GM23248 (cell line): ENCODE measurements at regions not wholly inside any gene's neighbourhood (a gene's known extent, or its start where the extent isn't known, plus 50 kb on each side); places are given as distances from the start of the nearest gene placed in this dataset.

Experiments used
- EZH2 ChIP-seq: fragments of 200-600 bp; sonication (generic); IDR thresholded peaks from 2 replicates; pipeline ENCODE4 v1.6.1; 2018; ENCODE audit warnings: antibody characterized with exemption, mild to moderate bottlenecking; ENCODE audit not compliant: insufficient read depth, poor library complexity, severe bottlenecking
- EZH2phosphoT487 ChIP-seq: fragments of 200-600 bp; sonication (generic); IDR thresholded peaks from 2 replicates; pipeline ENCODE4 v1.6.1; 2018; ENCODE audit warnings: antibody characterized with exemption, moderate library complexity, mild to moderate bottlenecking, low read depth; ENCODE audit not compliant: insufficient read depth

DNA sequence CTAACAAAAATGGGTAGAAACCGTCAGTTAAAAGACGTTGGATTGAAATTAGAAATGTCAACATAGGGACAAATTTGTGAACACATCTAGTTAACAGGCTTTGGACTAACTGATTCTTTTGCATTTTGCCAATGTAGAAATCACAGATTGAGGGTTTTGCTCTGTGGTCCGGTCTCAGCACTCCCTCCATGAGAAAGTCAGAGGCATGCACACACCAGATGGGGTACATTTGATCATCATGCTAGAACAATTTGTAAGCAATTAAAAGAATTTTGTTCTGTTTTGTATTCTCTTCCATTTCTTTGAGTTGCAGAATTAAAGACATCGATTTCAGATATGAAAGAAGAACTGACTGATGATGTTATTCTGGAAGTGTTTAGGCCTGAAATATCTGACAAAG, 179.1 kb upstream of the CCDC68 start:
- TF ChIP-seq EZH2phosphoT487 (no peak), EZH2 (no peak)
